NT2/D1 (cell line): ENCODE measurements at regions not wholly inside any gene's neighbourhood (a gene's known extent, or its start where the extent isn't known, plus 50 kb on each side); places are given as distances from the start of the nearest gene placed in this dataset.

Experiments
- SUZ12 ChIP-seq: IDR thresholded peaks from 2 replicates; pipeline ENCODE4 v1.6.1; 2011; ENCODE audit not compliant: insufficient read length, insufficient read depth; ENCODE audit errors: extremely low read depth
- YY1 ChIP-seq: IDR thresholded peaks from 2 replicates; pipeline ENCODE4 v1.6.1; 2011; ENCODE audit not compliant: insufficient read length, insufficient read depth
- ZNF274 ChIP-seq: IDR thresholded peaks from 2 replicates; pipeline ENCODE4 v1.6.1; 2011; ENCODE audit warnings: mild to moderate bottlenecking, low read depth, low read length

DNA sequence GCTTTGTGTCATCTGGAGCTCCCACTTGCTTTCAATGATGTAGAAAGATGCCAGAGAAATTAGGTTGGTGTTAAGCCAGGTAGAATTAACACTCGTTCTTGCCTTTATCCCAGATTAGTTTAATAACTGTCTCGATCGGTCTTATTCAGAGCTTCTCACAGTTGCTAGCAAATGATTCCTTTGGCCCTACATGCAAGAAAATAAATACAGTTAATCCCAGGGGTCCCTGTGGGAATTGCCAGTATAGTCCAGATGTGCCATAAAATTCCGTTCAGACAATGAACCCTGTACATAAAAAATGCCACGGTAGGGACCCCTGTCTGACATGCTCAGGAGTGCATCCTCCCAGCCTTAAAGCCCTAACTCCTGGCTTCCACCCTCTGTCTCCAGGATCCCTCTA lies 207.5 kb downstream of the ARHGAP12 start:
- TF ChIP-seq YY1 (no peak), ZNF274 (no peak), SUZ12 (no peak)
